Osteoblast (primary cell): ENCODE measurements at regions not wholly inside any gene's neighbourhood (a gene's known extent, or its start where the extent isn't known, plus 50 kb on each side); places are given as distances from the start of the nearest gene placed in this dataset.

ENCODE experiments used
- DNase-seq: peaks from one replicate; pipeline ENCODE4 v3.0.0; 2011; ENCODE audit warnings: low spot score, mixed read lengths; ENCODE audit not compliant: insufficient read length; ENCODE audit errors: missing footprints
- H2AFZ ChIP-seq: 2 replicates; pipeline ENCODE4 v1.6.0; 2011; ENCODE audit warnings: mild to moderate bottlenecking, low read length
- H3K27ac ChIP-seq: 2 replicates; pipeline ENCODE4 v1.5.1; 2011; ENCODE audit warnings: mild to moderate bottlenecking, low read depth, low read length, moderate library complexity
- H3K27me3 ChIP-seq: 2 replicates; pipeline ENCODE4 v1.6.0; 2012; ENCODE audit warnings: mild to moderate bottlenecking, control low read depth, inconsistent platforms, low read length, moderate library complexity; ENCODE audit not compliant: insufficient read depth
- H3K36me3 ChIP-seq: 2 replicates; pipeline ENCODE4 v1.5.1; 2011; ENCODE audit warnings: mild to moderate bottlenecking, low read length, control low read depth, moderate library complexity; ENCODE audit not compliant: insufficient read depth
- H3K4me1 ChIP-seq: 2 replicates; pipeline ENCODE4 v1.5.1; 2011; ENCODE audit warnings: mild to moderate bottlenecking, low read length, control low read depth, moderate library complexity; ENCODE audit not compliant: insufficient read depth
- H3K4me2 ChIP-seq: 2 replicates; pipeline ENCODE4 v1.6.0; 2011; ENCODE audit warnings: mild to moderate bottlenecking, low read length; ENCODE audit not compliant: insufficient read depth
- H3K4me3 ChIP-seq: fragments of 200-600 bp; sonication (generic); 3 replicates; pipeline ENCODE4 v1.5.1; 2012; ENCODE audit warnings: mild to moderate bottlenecking, low read length, inconsistent platforms; ENCODE audit not compliant: insufficient read depth
- H3K79me2 ChIP-seq: 2 replicates; pipeline ENCODE4 v1.6.0; 2012; ENCODE audit warnings: mild to moderate bottlenecking, low read length, control low read depth, inconsistent platforms; ENCODE audit not compliant: insufficient read depth
- H3K9me3 ChIP-seq: 2 replicates; pipeline ENCODE4 v1.5.1; 2011; ENCODE audit warnings: low read depth, low read length, control low read depth
- H4K20me1 ChIP-seq: 2 replicates; pipeline ENCODE4 v1.6.0; 2012; ENCODE audit warnings: mild to moderate bottlenecking, low read length, control low read depth; ENCODE audit not compliant: insufficient read depth
- CTCF ChIP-seq: IDR thresholded peaks from 2 replicates; pipeline ENCODE4 v1.5.1; 2011; ENCODE audit warnings: mild to moderate bottlenecking, low read depth, low read length, moderate library complexity; ENCODE audit errors: extremely low read depth

- Histone ChIP-seq H3K27ac (no peak overlapping the region), H4K20me1 (no peaks in the 10 kb centered on the region), H3K4me2 (no peak overlapping the region), H2AFZ (no peak overlapping the region), H3K36me3 (no peaks in the 10 kb centered on the region), H3K27me3 (no peaks in the 10 kb centered on the region), H3K79me2 (no peaks in the 10 kb centered on the region), H3K4me1 (no peaks in the 10 kb centered on the region), H3K4me3 (no peak overlapping the region), H3K9me3 (no peaks in the 10 kb centered on the region)
- TF ChIP-seq CTCF, result no peak
- DNase-seq, result no peak
Measured at GRCh38 chr1:30605441-30605920, 117.9 kb downstream of the MATN1 start.

GRCh38 chr1:30604801-30605440, 118.5 kb downstream of the MATN1 start:
- Histone ChIP-seq H4K20me1 (no peaks in the 10 kb centered on the region), H3K27me3 (no peaks in the 10 kb centered on the region), H3K4me3 (no peak overlapping the region), H3K27ac (no peak overlapping the region), H3K4me1 (no peaks in the 10 kb centered on the region), H3K36me3 (no peaks in the 10 kb centered on the region), H3K79me2 (no peaks in the 10 kb centered on the region), H3K9me3 (no peaks in the 10 kb centered on the region), H3K4me2 (no peak overlapping the region), H2AFZ (no peak overlapping the region)
- DNase-seq, result no peak
- TF ChIP-seq CTCF, result no peak

GRCh38 chr1:30603081-30603858, 120.1 kb downstream of the MATN1 start:
- Histone ChIP-seq H3K27me3 (no peaks in the 10 kb centered on the region), H3K36me3 (no peaks in the 10 kb centered on the region), H3K4me2 (no peak overlapping the region), H4K20me1 (no peaks in the 10 kb centered on the region), H3K9me3 (no peaks in the 10 kb centered on the region), H3K79me2 (no peaks in the 10 kb centered on the region), H3K27ac (no peak overlapping the region), H3K4me1 (no peaks in the 10 kb centered on the region), H2AFZ (no peak overlapping the region), H3K4me3 (no peak overlapping the region)
- no peak for DNase-seq
- no peak for TF ChIP-seq CTCF

GRCh38 chr1:30601316-30602085, 121.9 kb downstream of the MATN1 start:
- no peaks in the 10 kb centered on the region for H3K27me3 ChIP-seq
- H3K27ac ChIP-seq, result no peak overlapping the region
- no peaks in the 10 kb centered on the region for H3K9me3 ChIP-seq
- no peaks in the 10 kb centered on the region for H4K20me1 ChIP-seq
- no peaks in the 10 kb centered on the region for H3K36me3 ChIP-seq
- TF ChIP-seq CTCF, result no peak
- no peaks in the 10 kb centered on the region for H3K4me1 ChIP-seq
- H2AFZ ChIP-seq, result no peak overlapping the region
- H3K79me2 ChIP-seq, result no peaks in the 10 kb centered on the region
- no peak for DNase-seq
- H3K4me3 ChIP-seq, result no peak overlapping the region
- no peak overlapping the region for H3K4me2 ChIP-seq
